GM12891 (cell line): ENCODE measurements at regions not wholly inside any gene's neighbourhood (a gene's known extent, or its start where the extent isn't known, plus 50 kb on each side); places are given as distances from the start of the nearest gene placed in this dataset.

Experiments used
- PAX5 ChIP-seq: IDR thresholded peaks from 2 replicates; pipeline ENCODE4 v1.6.1; 2011; ENCODE audit warnings: low read length, moderate library complexity, mild to moderate bottlenecking; ENCODE audit not compliant: insufficient read depth, severe bottlenecking
- POLR2A ChIP-seq: IDR thresholded peaks from 2 replicates; pipeline ENCODE4 v1.6.1; 2011; ENCODE audit warnings: low read depth, low read length, control low read depth
- POLR2AphosphoS5 ChIP-seq: IDR thresholded peaks from 2 replicates; pipeline ENCODE4 v1.6.1; 2011; ENCODE audit warnings: low read depth, low read length, control low read depth
- POU2F2 ChIP-seq: IDR thresholded peaks from 2 replicates; pipeline ENCODE4 v1.6.1; 2011; ENCODE audit warnings: low read depth, mild to moderate bottlenecking, control low read depth, low read length, moderate library complexity
- SPI1 ChIP-seq: IDR thresholded peaks from 2 replicates; pipeline ENCODE4 v1.6.1; 2011; ENCODE audit warnings: low read depth, low read length, control low read depth
- TAF1 ChIP-seq: IDR thresholded peaks from 2 replicates; pipeline ENCODE4 v1.6.1; 2011; ENCODE audit warnings: low read depth, low read length, control low read depth

- TF ChIP-seq POLR2A (no peak), POLR2AphosphoS5 (no peak), SPI1 (no peak), TAF1 (no peak), PAX5 (no peak), POU2F2 (no peak)
Observed at GRCh38 chr2:16408331-16409005, 257.2 kb downstream of the CYRIA start.
